ENCODE measurements at regions not wholly inside any gene's neighbourhood (a gene's known extent, or its start where the extent isn't known, plus 50 kb on each side); places are given as distances from the start of the nearest gene placed in this dataset.

GRCh38 chr6:137766596-137767370 is 100.3 kb upstream of the TNFAIP3 start:
- no peak for ATAC-seq
- H3K4me3 ChIP-seq: no peak overlapping the region
- H3K27ac ChIP-seq: peak overlapping the region in 1 of 10 donors; percentile 71
- H3K9me3 ChIP-seq: peaks cover 0 to 10% (median 0%) of the 10 kb centered on the region in 11 donors
- intact Hi-C loops (cut with DNase I): no loop called here
- no peaks in the 10 kb centered on the region for H3K36me3 ChIP-seq
- DNase-seq: no peak
- peaks cover 0 to 22% (median 0%) of the 10 kb centered on the region in 9 donors for H3K4me1 ChIP-seq
- H3K27me3 ChIP-seq: no peaks in the 10 kb centered on the region
- TF ChIP-seq CTCF (IDR thresholded peaks at IDR 0.05): no peak
- WGBS, 2 donors: 82 to 86% methylated on average over 5 of the region's 5 CpGs

- H3K4me3 ChIP-seq: no peak overlapping the region
- WGBS, 2 donors: 88 to 97% methylated on average over 2 of the region's 2 CpGs
- H3K4me1 ChIP-seq: peaks cover 0 to 22% (median 0%) of the 10 kb centered on the region in 9 donors
- peaks cover 0 to 10% (median 0%) of the 10 kb centered on the region in 11 donors for H3K9me3 ChIP-seq
- intact Hi-C loops (cut with DNase I): no loop called here
- DNase-seq (no peak), ATAC-seq (no peak)
- H3K36me3 ChIP-seq: no peaks in the 10 kb centered on the region
- no peak for TF ChIP-seq CTCF (IDR thresholded peaks at IDR 0.05)
- peak overlapping the region in 1 of 10 donors; percentile 71 for H3K27ac ChIP-seq
- H3K27me3 ChIP-seq: no peaks in the 10 kb centered on the region
Observed at GRCh38 chr6:137767465-137767864, 99.6 kb upstream of the TNFAIP3 start.

- WGBS, 2 donors: 68 to 77% methylated on average over 5 of the region's 5 CpGs
- H3K9me3 ChIP-seq: peaks cover 0 to 10% (median 0%) of the 10 kb centered on the region in 11 donors
- intact Hi-C loops (cut with DNase I): no loop called here
Observed at GRCh38 chr6:137767911-137768690, 99.0 kb upstream of the TNFAIP3 start.

More at GRCh38 chr6:137767911-137768690, 99.0 kb upstream of the TNFAIP3 start:
- no peak for TF ChIP-seq CTCF (IDR thresholded peaks at IDR 0.05)
- Histone ChIP-seq H3K27ac (peak overlapping the region in 1 of 10 donors; percentile 71), H3K36me3 (no peaks in the 10 kb centered on the region), H3K27me3 (no peaks in the 10 kb centered on the region), H3K4me3 (no peak overlapping the region), H3K4me1 (peaks cover 0 to 22% (median 0%) of the 10 kb centered on the region in 9 donors)
- ATAC-seq (no peak), DNase-seq (no peak)

Measured in heart right ventricle (tissue), 16 donors.